ENCODE measurements at regions not wholly inside any gene's neighbourhood (a gene's known extent, or its start where the extent isn't known, plus 50 kb on each side); places are given as distances from the start of the nearest gene placed in this dataset.

- no peak for DNase-seq
Observed at GRCh38 chr1:116232989-116233514, 121.9 kb downstream of the MAB21L3 start.

- no peak for DNase-seq
Observed at GRCh38 chr1:116234429-116234828, 123.2 kb downstream of the MAB21L3 start.

GRCh38 chr1:116239916-116240315 lies 128.7 kb downstream of the MAB21L3 start:
- DNase-seq = no peak

GRCh38 chr1:116242741-116243140 lies 130.3 kb upstream of the ATP1A1 start:
- DNase-seq = no peak

- DNase-seq = no peak
Observed at GRCh38 chr1:116243333-116244054, 129.6 kb upstream of the ATP1A1 start.

- DNase-seq = no peak
Observed at GRCh38 chr1:116246174-116246573, 126.9 kb upstream of the ATP1A1 start.

GRCh38 chr1:116252271-116252670 lies 120.8 kb upstream of the ATP1A1 start:
- no peak for DNase-seq

- no peak for DNase-seq
Observed at GRCh38 chr1:116252785-116253184, 120.3 kb upstream of the ATP1A1 start.

GRCh38 chr1:116253566-116254382 lies 119.3 kb upstream of the ATP1A1 start:
- DNase-seq = no peak

GRCh38 chr1:116254776-116255175 lies 118.3 kb upstream of the ATP1A1 start:
- DNase-seq = no peak

- no peak for DNase-seq
Observed at GRCh38 chr1:116255486-116256285, 117.4 kb upstream of the ATP1A1 start.

- no peak for DNase-seq
Observed at GRCh38 chr1:116256286-116256649, 116.8 kb upstream of the ATP1A1 start.

- no peak for DNase-seq
Observed at GRCh38 chr1:116256875-116257274, 116.2 kb upstream of the ATP1A1 start.

- DNase-seq = no peak
Observed at GRCh38 chr1:116257341-116257767, 115.7 kb upstream of the ATP1A1 start.

- no peak for DNase-seq
Observed at GRCh38 chr1:116257836-116258235, 115.2 kb upstream of the ATP1A1 start.

- no peak for DNase-seq
Observed at GRCh38 chr1:116258668-116259419, 114.2 kb upstream of the ATP1A1 start.

GRCh38 chr1:116259663-116260062 lies 113.4 kb upstream of the ATP1A1 start:
- DNase-seq = no peak

- DNase-seq = no peak
Observed at GRCh38 chr1:116260115-116260514, 112.9 kb upstream of the ATP1A1 start.

- no peak for DNase-seq
Observed at GRCh38 chr1:116260621-116261020, 112.4 kb upstream of the ATP1A1 start.

GRCh38 chr1:116261227-116261626 lies 111.8 kb upstream of the ATP1A1 start:
- DNase-seq = no peak

- no peak for DNase-seq
Observed at GRCh38 chr1:116262207-116262994, 110.6 kb upstream of the ATP1A1 start.

- DNase-seq = no peak
Observed at GRCh38 chr1:116262995-116263385, 110.1 kb upstream of the ATP1A1 start.

All from NCI-H748 treated with DMSO at 0.1 percent for 48 hours (cell line).